ENCODE measurements at regions not wholly inside any gene's neighbourhood (a gene's known extent, or its start where the extent isn't known, plus 50 kb on each side); places are given as distances from the start of the nearest gene placed in this dataset.

GRCh38 chr7:114860206-114860605 is 61.7 kb upstream of the MDFIC start:
- no peak for DNase-seq

GRCh38 chr7:114862406-114862805 is 59.5 kb upstream of the MDFIC start:
- no peak for DNase-seq

GRCh38 chr7:114864278-114864677 is 57.6 kb upstream of the MDFIC start:
- no peak for DNase-seq

GRCh38 chr7:114865564-114865963 is 56.3 kb upstream of the MDFIC start:
- no peak for DNase-seq
